ENCODE measurements at regions not wholly inside any gene's neighbourhood (a gene's known extent, or its start where the extent isn't known, plus 50 kb on each side); places are given as distances from the start of the nearest gene placed in this dataset.

GRCh38 chr2:66697366-66697765 is 262.4 kb downstream of the MEIS1 start:
- TF ChIP-seq CEBPB (IDR thresholded peaks at IDR 0.05) (no peak), REST (IDR thresholded peaks at IDR 0.05; ENCODE audit: low read depth) (no peak), EGR1 (IDR thresholded peaks at IDR 0.05) (no peak), FOXM1 (IDR thresholded peaks at IDR 0.05; ENCODE audit: borderline replicate concordance, low read depth) (no peak)

Measured in Ishikawa (cell line).